ENCODE measurements at regions not wholly inside any gene's neighbourhood (a gene's known extent, or its start where the extent isn't known, plus 50 kb on each side); places are given as distances from the start of the nearest gene placed in this dataset.

- no peak for DNase-seq (ENCODE audit: low spot score)
- Histone ChIP-seq H3K4me3 (ENCODE audit: low read depth, low read length, poor library complexity, severe bottlenecking) (no peak overlapping the region), H3K27ac (ENCODE audit: low read depth, low read length, poor library complexity, severe bottlenecking) (no peak overlapping the region), H3K9me3 (ENCODE audit: low read depth, low read length, poor library complexity, severe bottlenecking) (peaks cover 19% of the 10 kb centered on the region), H3K36me3 (ENCODE audit: insufficient read depth, low read length, poor library complexity, severe bottlenecking) (no peaks in the 10 kb centered on the region), H3K27me3 (replicated peaks; ENCODE audit: insufficient read depth, low read depth, low read length, poor library complexity) (no peaks in the 10 kb centered on the region), H3K4me1 (ENCODE audit: insufficient read depth, low read length, poor library complexity, severe bottlenecking) (no peaks in the 10 kb centered on the region)
- CTCF ChIA-PET, result no interaction called here
- BruUV-seq (replicated peaks), result no TSS peak
- TF ChIP-seq EZH2 (IDR thresholded peaks at IDR 0.05; ENCODE audit: borderline replicate concordance, low read depth, low read length, poor library complexity, severe bottlenecking), result no peak
- TF ChIP-seq CTCF (conservative IDR thresholded peaks at IDR 0.05; ENCODE audit: low read depth, low read length), result no peak
- intact Hi-C loops (cut with micrococcal nuclease; ENCODE audit: unreplicated experiment), result no loop called here
- POLR2A ChIA-PET (ENCODE audit: low non-redundant PET), result no interaction called here
These were observed 994.2 kb downstream of the UQCRFS1 start for GRCh38 chr19:28218728-28219127.

GRCh38 chr19:28217022-28217421 lies 995.9 kb downstream of the UQCRFS1 start:
- intact Hi-C loops (cut with micrococcal nuclease; ENCODE audit: unreplicated experiment), result no loop called here
- no TSS peak for BruUV-seq (replicated peaks)
- H3K4me1 ChIP-seq (ENCODE audit: insufficient read depth, low read length, poor library complexity, severe bottlenecking), result no peaks in the 10 kb centered on the region
- TF ChIP-seq CTCF (conservative IDR thresholded peaks at IDR 0.05; ENCODE audit: low read depth, low read length) (no peak), EZH2 (IDR thresholded peaks at IDR 0.05; ENCODE audit: borderline replicate concordance, low read depth, low read length, poor library complexity, severe bottlenecking) (no peak)
- H3K27me3 ChIP-seq (replicated peaks; ENCODE audit: insufficient read depth, low read depth, low read length, poor library complexity), result no peaks in the 10 kb centered on the region
- DNase-seq (ENCODE audit: low spot score), result no peak
- peaks cover 14% of the 10 kb centered on the region for H3K9me3 ChIP-seq (ENCODE audit: low read depth, low read length, poor library complexity, severe bottlenecking)
- ChIA-PET CTCF (no interaction called here), POLR2A (ENCODE audit: low non-redundant PET) (no interaction called here)
- no peak overlapping the region for H3K27ac ChIP-seq (ENCODE audit: low read depth, low read length, poor library complexity, severe bottlenecking)
- no peaks in the 10 kb centered on the region for H3K36me3 ChIP-seq (ENCODE audit: insufficient read depth, low read length, poor library complexity, severe bottlenecking)
- no peak overlapping the region for H3K4me3 ChIP-seq (ENCODE audit: low read depth, low read length, poor library complexity, severe bottlenecking)

- TF ChIP-seq CTCF (conservative IDR thresholded peaks at IDR 0.05; ENCODE audit: low read depth, low read length) (no peak), EZH2 (IDR thresholded peaks at IDR 0.05; ENCODE audit: borderline replicate concordance, low read depth, low read length, poor library complexity, severe bottlenecking) (no peak)
- POLR2A ChIA-PET (ENCODE audit: low non-redundant PET), result no interaction called here
- H3K27ac ChIP-seq (ENCODE audit: low read depth, low read length, poor library complexity, severe bottlenecking), result no peak overlapping the region
- peak; percentile 50 for DNase-seq (ENCODE audit: low spot score)
- no TSS peak for BruUV-seq (replicated peaks)
- peaks cover 11% of the 10 kb centered on the region for H3K9me3 ChIP-seq (ENCODE audit: low read depth, low read length, poor library complexity, severe bottlenecking)
- CTCF ChIA-PET, result no interaction called here
- H3K4me1 ChIP-seq (ENCODE audit: insufficient read depth, low read length, poor library complexity, severe bottlenecking), result no peaks in the 10 kb centered on the region
- intact Hi-C loops (cut with micrococcal nuclease; ENCODE audit: unreplicated experiment), result no loop called here
- H3K36me3 ChIP-seq (ENCODE audit: insufficient read depth, low read length, poor library complexity, severe bottlenecking), result no peaks in the 10 kb centered on the region
- no peaks in the 10 kb centered on the region for H3K27me3 ChIP-seq (replicated peaks; ENCODE audit: insufficient read depth, low read depth, low read length, poor library complexity)
- H3K4me3 ChIP-seq (ENCODE audit: low read depth, low read length, poor library complexity, severe bottlenecking), result no peak overlapping the region
These were observed 999.4 kb downstream of the UQCRFS1 start for GRCh38 chr19:28213470-28214082.
